Adipocyte (in vitro differentiated cells): ENCODE measurements at regions not wholly inside any gene's neighbourhood (a gene's known extent, or its start where the extent isn't known, plus 50 kb on each side); places are given as distances from the start of the nearest gene placed in this dataset.
"Not testable (repeated sequence)": the region's sequence is repeated elsewhere in the genome, so short reads cannot be mapped to it uniquely, and the experiment has no call there.

Experiments
- DNase-seq: peaks from one replicate; pipeline ENCODE4 v3.0.0-alpha.2; 2015; ENCODE audit warnings: low read depth
- H3K27me3 ChIP-seq: replicated peaks from 2 replicates; pipeline ENCODE4 v1.7.0; 2013; ENCODE audit warnings: mild to moderate bottlenecking, low read length, moderate library complexity; ENCODE audit not compliant: control insufficient read depth, insufficient read depth
- H3K36me3 ChIP-seq: 2 replicates; pipeline ENCODE4 v1.7.0; 2013; ENCODE audit warnings: low read length, mild to moderate bottlenecking, moderate library complexity; ENCODE audit not compliant: control insufficient read depth, insufficient read depth, severe bottlenecking
- H3K4me1 ChIP-seq: 2 replicates; pipeline ENCODE4 v1.7.0; 2013; ENCODE audit warnings: mild to moderate bottlenecking, low read length, moderate library complexity; ENCODE audit not compliant: control insufficient read depth, insufficient read depth
- H3K4me3 ChIP-seq: 2 replicates; pipeline ENCODE4 v1.7.0; 2013; ENCODE audit warnings: mild to moderate bottlenecking, low read length, moderate library complexity
- H3K9ac ChIP-seq: 2 replicates; pipeline ENCODE4 v1.7.0; 2013; ENCODE audit warnings: mild to moderate bottlenecking, low read length, moderate library complexity
- H3K9me3 ChIP-seq: 2 replicates; pipeline ENCODE4 v1.7.0; 2013; ENCODE audit warnings: mild to moderate bottlenecking, low read length, moderate library complexity; ENCODE audit not compliant: control insufficient read depth

DNA sequence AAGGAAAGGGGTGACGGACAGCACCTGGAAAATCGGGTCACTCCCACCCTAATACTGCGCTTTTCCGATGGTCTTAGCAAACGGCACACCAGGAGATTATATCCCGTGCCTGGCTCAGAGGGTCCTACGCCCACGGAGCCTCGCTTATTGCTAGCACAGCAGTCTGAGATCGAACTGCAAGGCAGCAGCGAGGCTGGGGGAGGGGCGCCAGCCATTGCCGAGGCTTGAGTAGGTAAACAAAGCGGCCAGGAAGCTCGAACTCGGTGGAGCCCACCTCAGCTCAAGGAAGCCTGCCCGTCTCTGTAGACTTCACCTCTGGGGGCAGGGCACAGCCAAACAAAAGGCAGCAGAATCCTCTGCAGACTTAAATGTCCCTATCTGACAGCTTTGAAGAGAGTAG lies 91.5 kb upstream of the MBIP start:
- not testable (repeated sequence) for DNase-seq

GRCh38 chr14:36408388-36408787 lies 88.0 kb upstream of the MBIP start:
- Histone ChIP-seq H3K9me3 (no peaks in the 10 kb centered on the region), H3K36me3 (no peaks in the 10 kb centered on the region), H3K4me3 (no peak overlapping the region), H3K27me3 (peaks cover 8% of the 10 kb centered on the region), H3K4me1 (peaks cover 5% of the 10 kb centered on the region), H3K9ac (no peak overlapping the region)
- DNase-seq, result no peak

More for the DNA sequence above, 91.5 kb upstream of the MBIP start:
- H3K4me3 ChIP-seq, H3K9ac ChIP-seq, H3K27me3 ChIP-seq, H3K4me1 ChIP-seq, H3K36me3 ChIP-seq, H3K9me3 ChIP-seq: not testable (repeated sequence)

DNA sequence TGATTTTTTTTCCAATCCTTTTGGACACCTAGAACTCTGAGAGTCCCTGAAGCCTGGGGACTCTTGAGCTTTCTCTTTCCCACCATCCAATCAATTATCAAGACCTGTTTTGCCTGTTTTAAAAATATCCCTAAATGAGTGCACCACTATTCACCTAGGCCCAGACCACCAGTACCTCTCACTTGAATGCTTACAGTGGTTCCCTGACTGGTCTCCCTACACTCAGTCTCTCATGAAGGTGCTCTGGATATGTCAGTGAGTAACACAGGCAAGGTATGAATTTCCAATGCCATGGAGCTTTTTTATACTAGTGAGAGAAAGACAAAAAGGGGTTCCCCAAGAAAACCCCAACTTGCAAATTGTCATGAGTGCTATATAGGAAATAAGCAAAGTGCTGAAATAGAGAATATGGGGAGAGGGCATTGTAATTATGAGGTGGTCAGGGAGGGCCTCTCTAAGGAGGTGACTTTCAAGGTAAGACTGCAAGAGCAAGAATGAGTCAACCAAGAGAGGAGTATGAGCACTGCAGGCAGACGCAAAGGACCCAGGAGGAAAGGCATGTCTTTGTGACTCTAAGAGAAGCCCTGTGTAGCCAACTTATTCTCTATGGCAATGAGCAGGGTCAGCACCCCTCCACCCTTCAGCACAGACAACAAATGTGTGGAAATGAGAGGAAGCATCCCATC lies 85.3 kb upstream of the MBIP start:
- H3K9me3 ChIP-seq, result no peaks in the 10 kb centered on the region
- H3K27me3 ChIP-seq, result peaks cover 13% of the 10 kb centered on the region
- H3K36me3 ChIP-seq, result no peaks in the 10 kb centered on the region
- no peak overlapping the region for H3K4me3 ChIP-seq
- H3K4me1 ChIP-seq, result peaks cover 5% of the 10 kb centered on the region
- DNase-seq, result no peak
- no peak overlapping the region for H3K9ac ChIP-seq

GRCh38 chr14:36402867-36403266 lies 82.4 kb upstream of the MBIP start:
- Histone ChIP-seq H3K9me3 (no peaks in the 10 kb centered on the region), H3K4me1 (peaks cover 5% of the 10 kb centered on the region), H3K36me3 (no peaks in the 10 kb centered on the region), H3K9ac (no peak overlapping the region), H3K27me3 (peaks cover 16% of the 10 kb centered on the region), H3K4me3 (no peak overlapping the region)
- DNase-seq, result no peak

DNA sequence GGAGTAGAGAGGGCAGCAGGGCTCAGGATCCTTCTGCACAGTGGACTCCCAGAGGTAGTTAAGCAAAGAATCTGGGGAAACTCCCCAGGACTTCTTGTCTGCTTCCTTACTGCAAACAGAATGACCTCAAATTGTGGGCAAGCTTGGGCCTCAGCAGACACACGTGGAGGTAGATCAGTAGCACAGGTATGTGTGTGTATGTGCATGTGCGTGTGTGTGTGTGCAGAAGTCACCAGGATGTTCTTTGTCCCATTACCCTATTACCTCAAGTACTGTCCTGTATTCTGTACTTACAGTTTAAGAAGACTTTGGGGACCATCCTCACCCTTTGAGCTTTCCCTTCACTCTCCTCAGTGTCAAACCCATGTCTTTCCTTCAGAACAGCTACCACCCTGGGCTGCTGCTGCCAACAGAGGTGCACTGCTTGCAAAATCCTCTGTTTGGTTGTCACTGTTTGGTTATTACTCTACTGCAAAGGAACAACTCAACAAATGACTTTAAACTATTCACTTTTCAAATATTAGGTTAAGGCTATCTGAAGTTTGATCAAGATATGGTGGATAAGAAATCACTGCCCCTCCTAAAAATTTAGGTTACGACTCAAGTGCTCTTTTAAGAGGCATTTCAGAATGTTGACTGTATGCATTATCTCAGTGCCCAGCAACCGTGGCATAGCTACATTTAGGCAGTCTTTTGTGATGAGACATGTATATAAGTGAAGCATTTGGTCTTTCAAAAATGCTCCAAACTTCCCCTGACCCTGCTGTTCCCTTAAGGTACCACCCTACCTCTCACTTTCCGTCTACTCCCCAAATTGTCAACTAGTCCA lies 78.2 kb upstream of the MBIP start:
- no peak for DNase-seq
- Histone ChIP-seq H3K4me1 (no peaks in the 10 kb centered on the region), H3K4me3 (no peak overlapping the region), H3K9ac (no peak overlapping the region), H3K9me3 (peaks cover 16% of the 10 kb centered on the region), H3K27me3 (peaks cover 7% of the 10 kb centered on the region), H3K36me3 (no peaks in the 10 kb centered on the region)

DNA sequence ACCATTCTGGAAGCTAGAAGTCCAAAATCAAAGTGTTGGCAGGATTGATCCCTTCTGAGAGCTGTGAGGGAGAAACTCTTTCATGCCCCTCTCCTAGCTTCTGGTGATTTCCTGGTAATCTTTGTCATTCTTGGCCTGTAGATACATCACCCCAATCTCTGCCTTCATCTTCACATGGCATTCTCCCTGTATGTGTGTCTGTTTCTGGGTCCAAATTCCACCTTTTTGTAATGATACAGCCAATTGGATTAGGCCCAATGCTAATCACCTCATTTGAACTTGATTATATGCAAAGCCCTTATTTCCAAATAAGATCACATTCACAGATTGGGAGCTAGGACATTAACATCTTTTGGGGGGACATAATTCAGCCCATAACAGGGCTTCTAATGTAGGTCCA lies 76.9 kb upstream of the MBIP start:
- no peak for DNase-seq
- H3K27me3 ChIP-seq, result peaks cover 4% of the 10 kb centered on the region
- H3K4me3 ChIP-seq, result no peak overlapping the region
- no peak overlapping the region for H3K9ac ChIP-seq
- H3K36me3 ChIP-seq, result no peaks in the 10 kb centered on the region
- H3K9me3 ChIP-seq, result peaks cover 16% of the 10 kb centered on the region
- H3K4me1 ChIP-seq, result no peaks in the 10 kb centered on the region

- Histone ChIP-seq H3K9ac (no peak overlapping the region), H3K4me1 (no peaks in the 10 kb centered on the region), H3K36me3 (no peaks in the 10 kb centered on the region), H3K9me3 (peaks cover 16% of the 10 kb centered on the region), H3K27me3 (peaks cover 3% of the 10 kb centered on the region), H3K4me3 (no peak overlapping the region)
- DNase-seq, result no peak
Measured at GRCh38 chr14:36396798-36397197, 76.4 kb upstream of the MBIP start.

DNA sequence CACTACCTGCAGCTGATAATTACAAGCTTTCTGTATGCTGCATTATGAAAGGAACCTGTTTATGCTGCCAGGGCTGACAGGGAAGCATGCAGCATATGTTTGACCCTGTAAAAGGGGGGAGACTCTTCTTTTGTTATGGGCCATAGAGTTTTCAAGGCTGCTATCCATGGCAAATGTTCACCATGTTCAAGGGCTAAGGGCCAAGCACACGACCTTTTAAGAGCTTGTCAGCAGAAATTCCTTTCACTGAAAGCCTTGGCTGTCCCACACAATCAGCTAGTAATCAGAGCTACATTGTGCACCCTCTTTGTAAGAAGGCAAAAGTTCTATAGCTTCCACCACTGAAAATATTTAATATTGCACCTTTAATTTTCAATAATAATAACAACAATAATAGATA lies 74.2 kb upstream of the MBIP start:
- Histone ChIP-seq H3K27me3 (peaks cover 12% of the 10 kb centered on the region), H3K4me1 (no peaks in the 10 kb centered on the region), H3K9me3 (peaks cover 16% of the 10 kb centered on the region), H3K4me3 (no peak overlapping the region), H3K9ac (no peak overlapping the region), H3K36me3 (no peaks in the 10 kb centered on the region)
- DNase-seq, result no peak

GRCh38 chr14:36390718-36391117 lies 70.3 kb upstream of the MBIP start:
- DNase-seq, result no peak
- H3K9me3 ChIP-seq, result peaks cover 4% of the 10 kb centered on the region
- H3K9ac ChIP-seq, result no peak overlapping the region

GRCh38 chr14:36383767-36384431 lies 63.5 kb upstream of the MBIP start:
- Histone ChIP-seq H3K9ac (no peak overlapping the region), H3K4me1 (peaks cover 4% of the 10 kb centered on the region), H3K36me3 (no peaks in the 10 kb centered on the region), H3K27me3 (no peaks in the 10 kb centered on the region), H3K4me3 (no peak overlapping the region), H3K9me3 (peaks cover 4% of the 10 kb centered on the region)
- no peak for DNase-seq

More at GRCh38 chr14:36390718-36391117, 70.3 kb upstream of the MBIP start:
- Histone ChIP-seq H3K4me1 (no peaks in the 10 kb centered on the region), H3K27me3 (peaks cover 9% of the 10 kb centered on the region), H3K4me3 (no peak overlapping the region), H3K36me3 (no peaks in the 10 kb centered on the region)

DNA sequence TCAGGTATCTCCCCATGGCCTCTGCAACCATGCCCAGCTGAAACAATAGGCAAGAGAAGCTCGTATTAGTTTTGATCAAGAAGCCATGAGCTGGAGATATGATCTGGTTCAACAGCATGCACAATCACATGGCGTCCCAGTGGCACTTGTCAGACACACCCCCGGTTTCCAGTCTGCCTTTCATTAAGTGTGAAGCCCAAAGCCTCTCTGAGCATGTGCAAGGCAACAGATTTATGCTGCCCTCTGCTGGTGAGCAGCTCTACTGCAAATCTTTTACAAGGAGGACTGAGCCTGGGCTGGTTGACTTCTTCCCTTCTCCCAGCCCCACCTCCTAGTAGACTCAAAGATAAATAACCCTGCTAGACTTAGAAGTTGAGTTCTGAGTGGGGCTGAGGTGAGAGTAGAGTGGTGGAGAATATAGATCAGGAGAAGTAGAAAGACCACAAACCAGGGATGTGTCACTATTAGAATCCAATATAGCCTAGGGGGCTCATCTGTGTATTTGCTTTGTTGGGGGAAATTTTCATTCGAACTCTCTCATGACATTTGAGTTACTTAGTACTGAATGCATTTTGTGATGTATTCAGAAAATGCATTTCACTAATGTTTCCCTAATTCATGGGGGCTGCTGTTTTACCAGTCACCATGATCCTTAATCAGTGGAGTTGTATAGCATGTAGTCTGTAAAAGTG lies 53.7 kb upstream of the MBIP start:
- peak; percentile 88 for DNase-seq
- Histone ChIP-seq H3K9me3 (no peaks in the 10 kb centered on the region), H3K4me3 (no peak overlapping the region), H3K36me3 (no peaks in the 10 kb centered on the region), H3K4me1 (no peaks in the 10 kb centered on the region), H3K9ac (no peak overlapping the region), H3K27me3 (peaks cover 17% of the 10 kb centered on the region)
